B cell (primary cell): ENCODE measurements at regions not wholly inside any gene's neighbourhood (a gene's known extent, or its start where the extent isn't known, plus 50 kb on each side); places are given as distances from the start of the nearest gene placed in this dataset.

ENCODE experiments used
- ATAC-seq: fragments of 200-7000 bp; cut with Tn5 transposase; one replicate; pipeline ENCODE4 v1.10.0; 2021; ENCODE audit warnings: low read depth, mild to moderate bottlenecking, moderate number of reproducible peaks, moderate library complexity
- CTCF ChIA-PET: fragments of 350-600 bp; sonication (Branson Sonifier 250); formaldehyde crosslinking; loops from one replicate; lab custom pipeline; 2021; ENCODE audit warnings: antibody characterized with exemption, inconsistent platforms; lab: Charles Lee
- POLR2A ChIA-PET: fragments of 350-600 bp; sonication (Branson Sonifier 250); formaldehyde crosslinking; loops from one replicate; lab custom pipeline; 2021; ENCODE audit warnings: antibody characterized with exemption; lab: Charles Lee
- DNase-seq: peaks from one replicate; pipeline ENCODE4 v3.0.0; 2013
- H2AFZ ChIP-seq: 2 replicates; pipeline ENCODE4 v1.6.1; 2012; ENCODE audit warnings: mild to moderate bottlenecking, low read depth, low read length; ENCODE audit not compliant: insufficient read depth, poor library complexity, severe bottlenecking
- H3K27ac ChIP-seq, 2 donors: 1 replicate in 1 of 2; 2 replicates in 1 of 2; pipeline ENCODE4 v1.5.1; 2012 to 2013; ENCODE audit warnings: low read length in 2 of 2, mild to moderate bottlenecking in 2 of 2, moderate library complexity in 1 of 2
- H3K27me3 ChIP-seq, 4 experiments: fragments of 200-600 bp in 1 of 4; sonication (generic) in 1 of 4; replicated peaks in 1 of 4; 1 replicate in 2 of 4; 2 replicates in 2 of 4; pipeline versions ENCODE4 v1.6.1 to v1.7.0; 2013 to 2016; ENCODE audit warnings: low read length in 3 of 4, mild to moderate bottlenecking in 2 of 4, mixed read lengths in 1 of 4, moderate library complexity in 1 of 4; ENCODE audit not compliant: insufficient read depth in 4 of 4, control insufficient read depth in 3 of 4; ENCODE audit errors: control extremely low read depth in 1 of 4
- H3K36me3 ChIP-seq, 2 experiments: replicated peaks in 1 of 2; 1 replicate in 1 of 2; 2 replicates in 1 of 2; pipeline versions ENCODE4 v1.6.1 to v1.7.1; 2013; ENCODE audit warnings: low read length in 1 of 2; ENCODE audit not compliant: insufficient read depth in 2 of 2, control insufficient read depth in 1 of 2; ENCODE audit errors: control extremely low read depth in 1 of 2, extremely low read depth in 1 of 2
- H3K4me1 ChIP-seq, 2 donors: fragments of 200-600 bp in 1 of 2; sonication (generic) in 1 of 2; 1 replicate in 1 of 2; 2 replicates in 1 of 2; pipeline versions ENCODE4 v1.5.1 to v1.6.1; 2013 to 2017; ENCODE audit warnings: low read length in 2 of 2; ENCODE audit not compliant: control insufficient read depth in 2 of 2, insufficient read depth in 2 of 2
- H3K4me2 ChIP-seq: replicated peaks from 2 replicates; pipeline ENCODE3; 2012; ENCODE audit warnings: mild to moderate bottlenecking, low read depth, low read length; ENCODE audit not compliant: poor library complexity, severe bottlenecking
- H3K4me3 ChIP-seq, 5 experiments: fragments of 200-600 bp in 1 of 5; sonication (generic) in 1 of 5; 1 replicate in 3 of 5; 2 replicates in 2 of 5; pipeline versions ENCODE4 v1.5.1 to v1.7.0; 2011 to 2016; ENCODE audit warnings: low read length in 4 of 5, mild to moderate bottlenecking in 4 of 5, low read depth in 2 of 5, control low read depth in 1 of 5, moderate library complexity in 1 of 5; ENCODE audit not compliant: insufficient read depth in 1 of 5; ENCODE audit errors: control extremely low read depth in 1 of 5, extremely low read depth in 1 of 5
- H3K79me2 ChIP-seq: fragments of 200-600 bp; sonication (generic); one replicate; pipeline ENCODE4 v1.6.0; 2016; ENCODE audit warnings: low read length; ENCODE audit not compliant: control insufficient read depth, insufficient read depth
- H3K9ac ChIP-seq: fragments of 200-600 bp; sonication (generic); 2 replicates; pipeline ENCODE4 v1.6.1; 2017; ENCODE audit warnings: mild to moderate bottlenecking, low read length, moderate library complexity
- H3K9me3 ChIP-seq, 3 donors: one replicate each; pipeline versions ENCODE4 v1.6.1 to v1.7.1; 2013; ENCODE audit warnings: low read length in 2 of 3; ENCODE audit not compliant: control insufficient read depth in 2 of 3, insufficient read depth in 1 of 3; ENCODE audit errors: control extremely low read depth in 1 of 3
- H4K20me1 ChIP-seq: 2 replicates; pipeline ENCODE4 v1.6.0; 2012; ENCODE audit warnings: mild to moderate bottlenecking, low read length; ENCODE audit not compliant: insufficient read depth, control insufficient read depth, poor library complexity, severe bottlenecking
- H3K27ac Mint-ChIP-seq: one replicate; pipeline ENCODE4 v1.8.0; 2021; ENCODE audit warnings: mixed read lengths
- H3K27me3 Mint-ChIP-seq: one replicate; pipeline ENCODE4 v1.8.0; 2021; ENCODE audit warnings: mixed read lengths
- H3K4me1 Mint-ChIP-seq: one replicate; pipeline ENCODE4 v1.8.0; 2021; ENCODE audit warnings: mixed read lengths
- H3K4me3 Mint-ChIP-seq: one replicate; pipeline ENCODE4 v1.8.0; 2021; ENCODE audit warnings: mixed read lengths
- H3K9me3 Mint-ChIP-seq: one replicate; pipeline ENCODE4 v1.8.0; 2022; ENCODE audit warnings: mixed read lengths; ENCODE audit not compliant: insufficient read depth
- CTCF ChIP-seq: fragments of 200-600 bp; IDR thresholded peaks from one replicate; pipeline ENCODE4 v1.8.0; 2022; ENCODE audit warnings: antibody characterized with exemption, mild to moderate bottlenecking
- EZH2 ChIP-seq: IDR thresholded peaks from 2 replicates; pipeline ENCODE4 v1.6.1; 2012; ENCODE audit warnings: borderline replicate concordance, low read depth, mild to moderate bottlenecking, moderate library complexity, low read length; ENCODE audit not compliant: insufficient read depth, poor library complexity, severe bottlenecking
- WGBS: methylation state at CpG from one replicate; pipeline ENCODE4 v1.1.5; 2013; ENCODE audit warnings: missing lambda C conversion rate; ENCODE audit not compliant: insufficient coverage; 5-methylcytosine and 5-hydroxymethylcytosine counted together
- intact Hi-C: fragments of 100-400 bp; cut with micrococcal nuclease; formaldehyde crosslinking; loops from one replicate; pipeline ENCODE4 v1.10.0; 2022

DNA sequence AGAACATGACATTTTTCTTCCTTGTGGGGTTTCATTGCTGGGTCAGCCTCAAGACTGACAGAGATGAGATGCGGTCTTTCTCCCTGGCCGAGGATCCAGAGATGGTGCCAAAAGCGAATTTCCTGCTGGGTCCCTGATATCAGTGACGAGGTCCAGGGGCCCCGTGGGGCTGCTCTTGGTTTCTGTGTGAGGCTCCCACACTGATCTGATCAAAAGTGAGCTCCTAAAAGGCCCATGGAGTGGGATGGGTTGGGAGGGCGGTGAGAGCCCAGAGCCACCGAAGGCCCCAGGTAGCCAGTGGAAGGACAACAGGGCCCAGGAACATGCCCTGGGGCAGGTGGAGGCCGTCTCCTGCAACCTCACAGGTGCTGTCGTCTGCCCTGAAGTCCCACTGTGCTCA lies 208.4 kb upstream of the CDH4 start:
- ATAC-seq (no peak), DNase-seq (no peak)
- Histone ChIP-seq H3K36me3 (no peaks in the 10 kb centered on the region), H3K27ac (no peak overlapping the region), H3K79me2 (no peaks in the 10 kb centered on the region), H4K20me1 (no peaks in the 10 kb centered on the region), H3K4me2 (no peak overlapping the region), H3K27me3 (no peaks in the 10 kb centered on the region), H2AFZ (no peak overlapping the region), H3K4me3 (no peak overlapping the region), H3K9ac (no peak overlapping the region), H3K9me3 (peaks cover 0 to 40% (median 0%) of the 10 kb centered on the region in 3 donors), H3K4me1 (no peaks in the 10 kb centered on the region)
- ChIA-PET CTCF (no interaction called here), POLR2A (no interaction called here)
- no peak for TF ChIP-seq EZH2
- TF ChIP-seq CTCF, result no peak
- Mint-ChIP-seq H3K4me1 (no peaks in the 10 kb centered on the region), H3K27me3 (no peaks in the 10 kb centered on the region), H3K27ac (no peak overlapping the region), H3K9me3 (no peaks in the 10 kb centered on the region), H3K4me3 (no peak overlapping the region)
- intact Hi-C loops, result no loop called here
- 83% methylated on average over 9 of the region's 9 CpGs for WGBS

DNA sequence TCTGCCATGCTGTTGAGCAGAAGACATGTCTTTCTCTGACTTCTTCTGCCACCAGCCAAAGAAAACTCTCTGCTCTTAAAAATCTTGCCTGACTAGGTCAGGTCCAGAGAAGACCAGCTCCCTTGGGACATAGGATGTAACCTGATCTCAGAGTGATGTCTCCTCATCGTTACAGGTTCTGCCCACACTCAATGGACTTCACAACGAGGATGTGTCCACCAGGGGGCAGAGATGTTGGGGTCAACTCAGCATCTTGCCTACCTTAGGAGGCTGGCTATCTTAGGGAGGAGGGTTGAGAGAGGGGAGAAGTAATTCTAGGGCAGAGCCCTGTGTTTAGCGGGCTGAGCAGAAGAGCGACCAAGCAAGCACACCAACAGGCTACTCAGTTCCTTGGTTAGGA lies 207.6 kb upstream of the CDH4 start:
- Histone ChIP-seq H3K9ac (no peak overlapping the region), H3K27ac (no peak overlapping the region), H4K20me1 (no peaks in the 10 kb centered on the region), H3K4me3 (no peak overlapping the region), H3K79me2 (no peaks in the 10 kb centered on the region), H3K4me1 (no peaks in the 10 kb centered on the region), H3K9me3 (peaks cover 0 to 40% (median 0%) of the 10 kb centered on the region in 3 donors), H2AFZ (no peak overlapping the region), H3K27me3 (no peaks in the 10 kb centered on the region), H3K36me3 (no peaks in the 10 kb centered on the region), H3K4me2 (no peak overlapping the region)
- Mint-ChIP-seq H3K27me3 (no peaks in the 10 kb centered on the region), H3K9me3 (no peaks in the 10 kb centered on the region), H3K27ac (no peak overlapping the region), H3K4me1 (no peaks in the 10 kb centered on the region), H3K4me3 (no peak overlapping the region)
- intact Hi-C loops, result no loop called here
- CTCF ChIA-PET, result no interaction called here
- ATAC-seq (no peak), DNase-seq (no peak)
- POLR2A ChIA-PET, result no interaction called here
- TF ChIP-seq CTCF (no peak), EZH2 (no peak)
- WGBS, result 52% methylated on average over 2 of the region's 4 CpGs
